NCI-H1417 treated with DMSO at 0.1 percent for 48 hours (cell line): ENCODE measurements at regions not wholly inside any gene's neighbourhood (a gene's known extent, or its start where the extent isn't known, plus 50 kb on each side); places are given as distances from the start of the nearest gene placed in this dataset.

Source experiments
- DNase-seq: peaks from one replicate; lab custom pipeline; 2025; lab: John Stamatoyannopoulos, UW

GRCh38 chr11:116557282-116557681, 215.5 kb downstream of the BUD13 start:
- DNase-seq = no peak

GRCh38 chr11:116556483-116556882, 216.3 kb downstream of the BUD13 start:
- no peak for DNase-seq

GRCh38 chr11:116553482-116553881, 219.3 kb downstream of the BUD13 start:
- no peak for DNase-seq

GRCh38 chr11:116551576-116551975, 221.2 kb downstream of the BUD13 start:
- DNase-seq = no peak

- no peak for DNase-seq
Measured at GRCh38 chr11:116548256-116548655, 224.5 kb downstream of the BUD13 start.

- no peak for DNase-seq
Measured at GRCh38 chr11:116547571-116547970, 225.2 kb downstream of the BUD13 start.

- DNase-seq = no peak
Measured at GRCh38 chr11:116545912-116546311, 226.9 kb downstream of the BUD13 start.

GRCh38 chr11:116544721-116545120, 228.1 kb downstream of the BUD13 start:
- no peak for DNase-seq

- DNase-seq = no peak
Measured at GRCh38 chr11:116543911-116544475, 228.8 kb downstream of the BUD13 start.

- no peak for DNase-seq
Measured at GRCh38 chr11:116543099-116543498, 229.7 kb downstream of the BUD13 start.

- no peak for DNase-seq
Measured at GRCh38 chr11:116542406-116542805, 230.4 kb downstream of the BUD13 start.

- DNase-seq = no peak
Measured at GRCh38 chr11:116541460-116541859, 231.3 kb downstream of the BUD13 start.

GRCh38 chr11:116540645-116541304, 232.0 kb downstream of the BUD13 start:
- no peak for DNase-seq

GRCh38 chr11:116539836-116540418, 232.9 kb downstream of the BUD13 start:
- DNase-seq = no peak

GRCh38 chr11:116539211-116539610, 233.6 kb downstream of the BUD13 start:
- no peak for DNase-seq

- no peak for DNase-seq
Measured at GRCh38 chr11:116538677-116539076, 234.1 kb downstream of the BUD13 start.

- no peak for DNase-seq
Measured at GRCh38 chr11:116537709-116538108, 235.1 kb downstream of the BUD13 start.

- no peak for DNase-seq
Measured at GRCh38 chr11:116537121-116537520, 235.7 kb downstream of the BUD13 start.

GRCh38 chr11:116536416-116536815, 236.4 kb downstream of the BUD13 start:
- no peak for DNase-seq

GRCh38 chr11:116535994-116536393, 236.8 kb downstream of the BUD13 start:
- DNase-seq = no peak

- no peak for DNase-seq
Measured at GRCh38 chr11:116535120-116535519, 237.7 kb downstream of the BUD13 start.

- no peak for DNase-seq
Measured at GRCh38 chr11:116534270-116534975, 238.4 kb downstream of the BUD13 start.

- no peak for DNase-seq
Measured at GRCh38 chr11:116533186-116533825, 239.5 kb downstream of the BUD13 start.
